HG03354 (cell line): ENCODE measurements at regions not wholly inside any gene's neighbourhood (a gene's known extent, or its start where the extent isn't known, plus 50 kb on each side); places are given as distances from the start of the nearest gene placed in this dataset.
"Not testable (repeated sequence)": the region's sequence is repeated elsewhere in the genome, so short reads cannot be mapped to it uniquely, and the experiment has no call there.

Experiments used
- ATAC-seq: cut with Tn5 transposase; IDR thresholded peaks from one replicate; pipeline ENCODE4 v1.9.1; 2021; ENCODE audit warnings: mild to moderate bottlenecking; ENCODE audit not compliant: unreplicated experiment, poor library complexity, severe bottlenecking

DNA sequence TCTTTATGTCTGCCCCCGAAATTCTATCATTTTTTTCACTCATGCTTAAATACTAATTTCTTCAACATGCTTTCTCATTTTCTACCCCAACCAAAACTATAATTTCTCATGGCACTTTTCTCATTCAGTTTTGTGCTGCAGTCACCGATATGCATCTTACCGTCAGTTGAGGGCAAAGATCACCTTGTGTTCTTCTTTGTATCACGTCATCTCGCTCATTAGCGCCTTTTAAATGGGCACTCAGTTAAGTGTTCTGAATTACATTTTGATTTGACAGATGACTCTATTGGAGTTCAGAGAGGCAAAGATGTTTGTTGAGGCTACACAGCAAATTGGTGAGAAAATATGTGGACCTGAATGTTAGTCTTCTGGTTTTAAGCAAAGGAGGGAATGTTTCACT is 211.7 kb upstream of the GLRA1 start:
- no peak for ATAC-seq

DNA sequence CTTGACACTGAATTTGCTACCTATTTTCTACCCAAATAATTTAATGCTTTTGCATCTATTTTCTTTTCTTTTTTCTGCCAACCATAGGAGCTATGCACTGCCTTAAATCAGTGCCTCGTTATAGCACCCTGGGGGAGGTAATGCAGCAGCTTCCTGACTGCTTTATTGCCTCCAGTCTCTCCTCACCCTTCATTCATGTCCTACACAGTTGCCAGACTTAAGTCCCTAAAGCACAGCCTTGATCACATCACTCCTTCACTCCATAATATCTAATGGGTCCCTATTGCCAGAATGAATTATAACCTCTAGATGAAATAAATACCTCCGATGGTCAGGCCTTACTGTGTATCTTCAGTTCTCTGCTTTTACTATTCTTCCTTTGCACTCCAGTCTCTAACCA is 211.2 kb upstream of the GLRA1 start:
- ATAC-seq: no peak

- ATAC-seq: no peak
Observed at GRCh38 chr5:152125661-152126205, 201.1 kb upstream of the GLRA1 start.

DNA sequence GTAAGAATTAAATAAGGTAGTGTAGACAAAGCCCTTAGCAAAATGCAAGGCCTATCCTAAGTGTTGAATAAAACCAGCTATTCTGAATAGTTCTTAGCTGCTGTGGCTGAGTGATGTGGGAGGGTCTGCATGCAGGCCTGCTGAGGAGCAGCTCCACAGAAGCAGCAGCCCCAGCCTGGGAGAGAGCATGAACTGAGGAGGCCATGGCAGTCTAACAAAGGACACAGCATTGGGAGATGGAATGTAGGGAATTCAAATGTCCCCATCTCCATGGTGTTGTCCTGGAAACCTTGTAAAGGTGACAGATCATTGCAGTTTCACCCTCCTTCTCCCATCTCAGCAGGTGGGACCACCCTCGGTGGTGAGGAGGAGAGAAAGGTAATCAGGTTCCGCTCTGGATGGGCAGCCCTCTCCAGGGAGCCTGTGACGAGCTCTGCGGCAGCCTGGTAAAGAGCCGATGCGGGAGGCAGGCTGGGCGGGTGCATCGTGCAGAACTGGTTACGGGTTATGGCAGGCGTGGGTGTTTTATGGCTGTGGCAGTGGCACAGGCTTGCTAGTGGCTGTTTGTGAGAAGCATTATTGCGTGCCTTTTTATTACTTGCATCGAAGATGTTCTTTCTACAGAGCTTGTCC is 199.9 kb upstream of the GLRA1 start:
- ATAC-seq: no peak

DNA sequence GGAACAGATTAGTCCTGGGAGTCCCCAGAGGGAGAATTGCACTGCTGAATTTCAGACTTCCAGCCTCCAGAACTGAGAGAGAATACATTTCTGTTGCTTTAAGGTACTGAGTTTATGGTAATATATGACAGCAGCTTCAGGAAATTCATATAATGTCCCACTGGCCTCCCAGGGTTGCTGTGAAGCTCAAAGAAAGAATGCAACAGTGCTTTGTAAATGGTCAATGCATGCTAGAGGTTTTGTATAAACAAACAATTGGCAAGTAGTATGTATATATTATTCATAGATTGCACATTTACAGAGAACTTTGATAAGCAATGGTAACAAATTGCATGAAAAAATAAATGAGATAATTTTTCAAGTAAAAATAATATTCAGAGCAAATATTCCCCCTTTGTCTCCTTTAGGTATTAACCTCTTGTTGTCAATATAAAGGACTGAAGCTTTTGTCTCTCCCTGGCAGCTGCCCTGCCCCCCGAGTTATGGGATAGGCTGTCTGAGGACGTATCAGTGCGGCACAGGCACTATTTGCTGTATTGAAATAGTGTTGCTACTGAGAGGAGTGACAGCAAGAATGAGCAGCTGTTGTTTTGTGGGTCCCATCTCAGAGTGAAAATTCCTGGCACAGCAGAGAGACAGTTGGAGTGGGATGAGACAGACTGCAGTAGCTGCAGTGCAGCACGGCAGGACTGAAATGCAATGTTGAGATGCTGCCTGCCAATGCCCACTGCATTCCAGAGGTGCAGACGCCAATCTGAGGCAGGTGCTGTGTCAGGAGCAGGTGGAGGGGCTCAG is 194.2 kb upstream of the GLRA1 start:
- ATAC-seq: no peak

DNA sequence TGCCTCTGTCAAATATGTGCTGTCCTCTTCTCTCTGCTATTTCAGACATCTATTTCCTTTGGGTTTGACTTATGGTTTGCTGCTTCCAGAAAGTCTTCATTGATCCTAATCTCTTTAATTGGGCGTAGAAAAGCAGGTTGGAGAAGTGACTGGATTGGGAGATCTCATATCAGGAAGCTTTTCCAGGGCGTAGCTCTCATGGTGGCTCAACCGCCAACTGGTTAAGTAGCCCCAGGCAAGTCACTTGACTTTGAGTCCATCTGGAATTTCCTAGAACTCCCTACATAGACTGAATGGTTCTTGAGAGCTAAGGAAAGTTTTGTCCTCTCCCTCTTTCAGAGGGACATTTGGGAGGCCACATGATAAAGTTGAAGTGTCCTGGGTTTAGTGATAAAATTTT is 192.3 kb upstream of the GLRA1 start:
- no peak for ATAC-seq

DNA sequence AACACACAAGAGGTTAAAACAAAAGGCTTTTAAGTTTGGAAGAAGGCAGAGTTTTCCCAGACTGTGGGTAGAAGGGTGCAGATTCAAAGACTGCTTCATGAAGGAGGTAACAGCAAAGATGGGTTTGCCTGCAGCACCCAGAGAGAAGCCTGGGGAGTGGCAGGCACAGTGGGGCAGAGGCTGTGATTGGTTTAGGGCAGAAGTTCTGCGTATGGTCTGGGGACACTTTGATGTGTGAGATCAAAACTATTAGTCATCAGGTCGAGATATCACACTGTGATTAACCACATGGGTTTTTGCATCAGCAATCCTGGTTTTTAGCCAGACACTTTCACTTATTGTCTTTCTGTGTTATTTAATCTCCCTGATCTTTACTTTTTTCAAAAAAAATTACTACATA is 188.8 kb upstream of the GLRA1 start:
- peak; percentile 61 for ATAC-seq

- ATAC-seq: no peak
Observed at GRCh38 chr5:152107220-152107619, 182.6 kb upstream of the GLRA1 start.

- ATAC-seq: no peak
Observed at GRCh38 chr5:152106571-152106970, 181.9 kb upstream of the GLRA1 start.

GRCh38 chr5:152105085-152105484 is 180.4 kb upstream of the GLRA1 start:
- no peak for ATAC-seq

DNA sequence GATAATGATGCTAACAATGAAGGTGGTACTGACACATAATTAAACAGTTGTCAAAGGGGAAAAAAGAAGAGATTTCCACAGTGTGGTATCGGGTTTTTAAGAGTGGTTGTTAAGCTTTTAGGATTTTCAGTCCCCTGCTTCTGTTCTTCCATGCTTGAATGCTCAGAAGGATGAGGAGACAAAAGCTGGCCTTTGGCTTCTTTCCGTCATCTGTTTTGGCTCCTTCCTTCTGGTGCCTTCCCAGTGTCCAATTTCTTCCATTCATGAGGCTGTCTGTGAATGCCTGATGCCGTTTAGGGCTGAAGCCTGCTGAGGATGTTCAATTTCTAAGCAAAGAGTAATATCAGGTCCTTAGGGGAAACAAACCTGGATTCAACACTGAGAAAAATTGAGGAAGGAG is 179.6 kb upstream of the GLRA1 start:
- no peak for ATAC-seq

GRCh38 chr5:152102908-152103307 is 178.3 kb upstream of the GLRA1 start:
- not testable (repeated sequence) for ATAC-seq

DNA sequence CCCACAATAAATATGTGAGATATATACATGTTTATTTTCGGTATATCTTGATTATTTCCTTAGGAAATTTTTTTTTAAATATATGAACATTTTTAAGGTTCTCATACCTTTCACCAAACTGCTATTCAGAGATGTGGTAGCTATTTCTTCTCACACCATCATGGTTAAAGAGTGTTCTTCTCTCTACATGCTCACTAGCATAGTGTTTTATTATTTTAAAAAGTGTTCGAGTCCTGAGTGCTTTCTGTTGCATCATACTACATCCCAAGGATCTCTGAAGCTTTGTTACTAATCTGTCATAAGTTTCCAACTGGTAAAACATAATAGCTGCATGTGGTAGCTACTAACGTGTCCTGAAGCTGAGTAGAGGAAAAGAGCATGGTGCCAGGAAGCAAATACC is 177.4 kb upstream of the GLRA1 start:
- ATAC-seq: no peak

DNA sequence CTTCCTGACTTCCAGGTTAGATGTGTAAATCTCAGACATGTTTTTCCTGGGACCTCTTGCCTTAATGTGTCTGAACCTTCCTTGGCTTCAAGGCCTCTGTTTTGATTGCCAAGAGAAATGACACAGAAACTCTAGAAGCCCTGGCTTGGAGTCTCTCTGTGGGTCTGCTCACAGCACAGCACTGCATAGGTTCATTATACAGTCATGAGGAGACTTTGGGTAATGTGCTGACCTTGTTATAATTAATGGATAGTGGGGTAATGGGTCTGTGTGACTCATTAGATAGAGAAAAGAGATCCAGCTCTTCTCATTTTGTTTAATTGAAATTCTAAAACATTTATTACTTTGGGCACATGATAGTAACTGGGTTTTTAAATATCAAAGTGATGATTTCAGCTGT is 175.8 kb upstream of the GLRA1 start:
- no peak for ATAC-seq

- ATAC-seq: peak; percentile 75
Observed at GRCh38 chr5:152097128-152097527, 172.5 kb upstream of the GLRA1 start.

DNA sequence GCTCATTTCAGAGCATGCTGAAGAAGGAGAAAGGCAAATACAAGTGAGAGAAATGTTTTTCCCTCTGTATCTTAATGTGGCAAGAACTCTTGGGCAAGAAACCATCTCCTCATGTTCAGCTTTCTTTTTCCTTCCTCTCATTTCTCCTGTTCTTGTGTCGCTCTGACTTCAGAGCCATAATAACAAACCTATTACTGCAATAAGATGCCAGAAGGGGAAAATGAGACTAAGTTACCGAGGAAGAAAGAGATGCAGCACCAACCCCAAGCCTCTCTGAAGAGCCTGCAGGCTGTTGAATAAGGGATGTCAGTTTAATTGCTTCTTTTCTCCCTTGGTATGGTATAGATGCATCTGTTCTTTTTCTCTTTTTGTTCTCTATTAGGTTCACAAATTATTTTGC is 170.1 kb upstream of the GLRA1 start:
- ATAC-seq: no peak

GRCh38 chr5:152094060-152094459 is 169.4 kb upstream of the GLRA1 start:
- no peak for ATAC-seq

GRCh38 chr5:152092580-152092979 is 167.9 kb upstream of the GLRA1 start:
- no peak for ATAC-seq

- ATAC-seq: no peak
Observed at GRCh38 chr5:152089644-152090043, 165.0 kb upstream of the GLRA1 start.

GRCh38 chr5:152086668-152087067 is 162.0 kb upstream of the GLRA1 start:
- ATAC-seq: no peak

DNA sequence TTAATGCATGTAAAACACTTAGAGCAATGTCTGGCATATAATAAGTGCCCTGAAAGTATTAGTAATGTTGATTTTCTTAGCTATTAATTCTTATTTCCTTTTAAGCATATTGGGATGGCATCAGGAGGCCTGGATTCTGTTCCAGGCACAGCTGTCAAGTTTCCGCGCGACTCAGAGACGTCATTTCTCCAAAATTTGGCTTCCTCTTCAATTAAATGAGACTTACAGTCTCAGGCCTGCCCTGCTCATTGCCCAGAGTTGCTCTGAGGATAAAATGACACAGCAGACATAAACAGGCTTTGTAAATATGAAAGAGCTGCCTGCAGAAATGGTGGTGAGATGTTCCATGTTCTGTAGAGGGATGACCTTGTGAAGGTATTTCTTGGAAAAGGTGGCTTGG is 159.8 kb upstream of the GLRA1 start:
- ATAC-seq: no peak
